ENCODE measurements at regions not wholly inside any gene's neighbourhood (a gene's known extent, or its start where the extent isn't known, plus 50 kb on each side); places are given as distances from the start of the nearest gene placed in this dataset.

DNA sequence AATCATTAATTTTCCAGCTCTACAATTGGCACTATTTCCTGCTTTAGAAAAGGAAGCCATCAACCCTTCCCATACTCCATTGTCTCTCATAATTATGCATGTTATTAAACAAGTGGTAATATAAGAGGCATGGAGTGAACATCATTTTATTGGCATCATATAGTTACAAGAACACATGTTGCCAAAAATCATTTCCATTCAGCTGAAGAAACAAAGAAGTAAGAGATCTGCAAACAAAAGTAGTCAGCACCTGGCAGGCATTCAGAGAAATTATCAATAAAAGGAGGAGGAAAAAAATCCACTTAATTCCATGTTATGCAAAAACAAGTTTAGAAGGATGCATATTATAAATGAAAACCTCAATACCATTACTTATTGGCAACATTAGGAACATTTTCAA is 1208.2 kb upstream of the C9orf72 start:
- no peak for DNase-seq

DNA sequence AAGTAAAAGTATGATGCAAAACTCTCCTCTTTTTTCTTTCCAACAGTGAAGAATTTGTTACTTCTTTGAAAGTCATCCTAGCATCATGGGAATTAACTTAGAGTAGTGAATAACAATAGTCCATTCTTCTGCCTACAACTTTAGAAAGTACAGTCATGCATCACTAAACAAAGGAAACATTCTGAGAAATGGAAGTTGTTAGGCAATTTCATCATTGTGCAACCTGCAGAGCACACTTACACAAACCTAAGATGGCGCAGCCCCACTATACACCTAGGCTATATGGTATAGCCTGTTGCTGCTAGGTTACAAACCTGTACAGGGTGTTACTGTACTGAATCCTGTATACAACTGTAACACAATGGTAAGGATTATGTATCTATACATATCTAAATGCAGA is 1209.3 kb upstream of the C9orf72 start:
- DNase-seq = no peak

DNA sequence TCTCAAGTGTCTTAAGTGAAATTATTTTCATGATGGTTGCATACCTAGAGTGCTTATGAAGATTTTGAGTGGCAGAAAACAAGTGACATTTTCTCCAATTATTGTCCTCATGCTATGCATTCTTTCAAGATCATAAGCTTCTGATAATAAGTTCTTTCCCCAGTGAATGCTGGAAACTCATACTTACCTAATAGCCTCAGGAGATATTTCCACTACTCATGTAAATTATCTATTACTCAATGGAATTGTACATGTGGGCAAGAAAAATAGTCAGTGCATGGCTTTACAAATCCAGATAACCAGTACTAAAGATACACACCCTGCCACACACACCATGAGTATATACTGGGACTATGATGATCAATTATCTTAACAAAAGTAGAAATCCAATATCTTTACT is 1219.4 kb upstream of the C9orf72 start:
- DNase-seq = no peak

DNA sequence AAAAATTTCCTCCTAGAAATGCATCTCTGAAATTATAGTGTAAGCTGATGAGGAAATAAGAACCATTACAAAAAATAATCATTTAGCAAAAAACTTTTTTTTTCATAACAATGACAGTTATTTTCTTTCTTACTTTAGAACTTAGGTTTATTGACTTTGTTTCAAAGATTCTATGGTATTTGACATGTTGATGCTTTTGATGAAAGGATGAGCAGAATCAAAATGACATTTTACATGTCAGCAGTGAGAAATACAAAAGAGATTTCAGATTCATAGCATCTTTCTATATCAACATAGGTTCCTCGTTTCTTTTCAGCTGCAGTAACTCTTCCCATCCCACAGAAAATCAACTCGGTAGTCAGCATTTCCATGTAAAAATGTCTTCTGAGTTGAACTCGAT is 1226.6 kb upstream of the C9orf72 start:
- DNase-seq = no peak

DNA sequence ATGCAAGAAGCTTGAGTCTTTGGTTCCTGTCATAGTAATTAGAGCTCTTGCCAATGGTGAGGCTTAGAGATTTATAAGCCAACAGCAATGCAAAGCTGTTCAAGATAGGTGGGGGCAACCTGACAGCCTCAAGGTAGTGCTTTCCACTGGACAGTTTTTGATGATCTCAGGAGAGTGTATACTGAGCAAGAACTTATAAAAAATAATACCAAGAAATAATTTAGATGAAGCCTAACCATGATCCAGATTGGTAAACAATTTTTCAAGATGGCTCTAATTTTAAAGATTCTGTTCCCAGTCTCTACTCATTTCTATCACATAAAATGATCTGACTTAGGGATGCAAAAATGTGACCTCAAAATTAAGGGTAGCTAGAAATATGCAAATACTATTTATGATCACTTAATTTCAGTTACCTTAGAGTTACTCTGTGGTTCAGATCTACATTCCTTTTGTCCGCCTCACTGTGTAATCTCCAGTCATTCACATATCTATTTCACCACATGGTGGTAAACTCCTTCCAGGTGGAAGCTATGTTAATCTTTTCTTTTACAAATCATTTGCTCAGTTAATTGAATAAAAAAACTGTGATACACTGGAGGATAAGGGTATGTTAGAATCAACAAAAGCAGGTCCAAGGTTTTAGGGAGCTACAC is 1228.0 kb upstream of the C9orf72 start:
- no peak for DNase-seq

DNA sequence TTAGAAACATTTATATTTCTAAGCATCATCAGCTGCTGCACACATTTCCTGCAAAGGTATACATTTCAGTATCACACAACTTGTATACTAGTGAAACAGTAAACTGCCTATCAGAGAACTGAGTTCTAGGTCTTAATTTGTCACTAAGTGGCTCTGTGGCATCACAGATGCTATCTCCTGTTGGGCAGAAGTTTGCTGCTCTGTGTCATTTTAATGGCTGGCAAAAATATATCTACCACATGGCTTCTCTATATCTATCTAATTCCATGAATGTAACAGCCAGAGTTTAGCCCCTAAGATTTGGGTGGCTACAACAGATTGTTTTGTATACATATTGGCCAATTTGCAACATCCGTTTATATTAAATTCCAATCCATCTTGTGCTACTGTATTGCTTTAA is 1231.9 kb upstream of the C9orf72 start:
- DNase-seq = no peak

DNA sequence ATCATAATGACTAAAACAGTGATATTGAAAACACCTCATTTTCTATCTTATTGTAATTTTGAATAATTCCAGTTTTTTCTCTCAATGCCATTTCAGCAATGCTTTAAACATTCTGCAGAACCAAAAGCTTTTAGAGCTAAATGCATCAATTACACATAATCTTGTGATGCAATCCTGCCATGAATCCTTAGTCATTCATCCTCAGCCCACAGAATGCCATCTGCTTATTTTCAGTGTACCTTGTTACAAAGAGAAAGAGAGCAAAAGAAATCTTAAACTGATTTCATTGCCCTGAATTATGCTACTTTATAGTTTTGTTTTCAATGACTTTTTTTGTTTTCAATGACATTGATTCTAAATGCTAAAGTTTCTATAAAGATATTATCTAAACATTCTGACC is 1234.8 kb upstream of the C9orf72 start:
- no peak for DNase-seq

DNA sequence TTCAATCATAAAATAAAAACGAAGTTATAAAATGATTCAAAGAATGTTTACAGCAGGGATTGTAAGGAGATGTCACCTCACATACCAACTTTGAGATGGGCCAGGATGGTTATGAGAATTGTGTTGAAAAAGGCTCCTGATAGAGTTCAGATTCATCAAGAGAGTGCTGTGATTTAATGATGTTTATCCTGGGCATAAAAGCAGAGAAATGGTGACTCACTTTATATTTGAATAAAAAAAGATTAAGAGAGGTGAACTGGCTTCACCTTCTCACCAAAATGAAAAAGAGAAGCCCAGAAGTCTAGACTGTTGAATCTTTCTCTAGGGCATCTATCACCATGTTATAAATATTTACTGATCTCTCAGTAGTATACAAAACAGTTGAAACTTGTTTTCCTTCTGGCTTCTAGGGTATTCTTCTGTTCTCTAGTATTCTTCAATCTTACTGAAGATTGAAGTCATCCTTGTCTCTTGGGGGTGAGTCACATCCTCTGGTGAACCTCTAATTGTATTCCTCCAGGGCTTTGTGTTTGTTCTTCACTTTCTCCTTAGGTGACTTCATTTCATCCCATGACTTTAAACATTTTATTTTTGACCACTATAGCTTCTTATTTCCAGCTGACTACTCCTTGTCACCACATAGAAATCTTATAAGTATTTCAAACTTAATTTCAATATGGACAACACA is 1237.3 kb upstream of the C9orf72 start:
- no peak for DNase-seq

DNA sequence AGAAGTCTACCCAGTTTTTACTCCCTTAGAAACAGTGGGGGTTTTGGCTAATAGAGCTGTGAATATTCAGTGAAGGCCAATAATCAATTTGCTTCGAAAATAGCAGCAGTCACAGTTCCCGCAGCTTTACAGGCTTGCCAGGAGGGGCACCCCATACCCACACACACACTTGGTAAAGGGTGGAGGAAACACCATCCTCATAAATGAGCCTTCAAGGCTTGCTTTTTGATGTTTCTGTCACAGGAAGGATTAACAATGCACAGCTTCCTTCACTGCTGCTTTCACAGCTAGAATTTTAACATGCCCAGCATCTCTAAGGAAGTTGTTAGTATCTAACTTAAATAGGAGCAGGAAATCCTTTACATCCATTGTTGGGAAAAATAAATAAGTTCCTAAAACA is 1247.5 kb upstream of the C9orf72 start:
- DNase-seq = no peak

DNA sequence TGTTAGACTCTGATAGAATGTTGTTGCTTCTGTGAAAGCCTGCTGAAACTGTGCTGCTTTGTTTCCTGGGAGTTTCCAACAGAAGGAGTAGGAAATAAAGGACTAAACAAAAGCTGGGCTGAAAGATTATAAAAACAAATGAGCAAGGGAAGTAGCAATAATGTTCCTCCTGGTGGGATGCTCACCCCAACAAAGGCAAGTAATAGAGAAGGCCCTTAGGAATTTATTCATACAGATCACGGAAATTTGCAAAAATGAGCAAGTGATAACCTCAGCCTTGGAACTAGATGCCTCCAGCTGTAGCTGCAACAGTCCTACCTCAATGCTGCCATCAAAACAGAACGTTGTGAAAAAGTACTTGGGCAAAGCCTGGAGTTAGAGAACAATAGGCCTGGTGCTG is 1248.0 kb upstream of the C9orf72 start:
- DNase-seq = no peak

DNA sequence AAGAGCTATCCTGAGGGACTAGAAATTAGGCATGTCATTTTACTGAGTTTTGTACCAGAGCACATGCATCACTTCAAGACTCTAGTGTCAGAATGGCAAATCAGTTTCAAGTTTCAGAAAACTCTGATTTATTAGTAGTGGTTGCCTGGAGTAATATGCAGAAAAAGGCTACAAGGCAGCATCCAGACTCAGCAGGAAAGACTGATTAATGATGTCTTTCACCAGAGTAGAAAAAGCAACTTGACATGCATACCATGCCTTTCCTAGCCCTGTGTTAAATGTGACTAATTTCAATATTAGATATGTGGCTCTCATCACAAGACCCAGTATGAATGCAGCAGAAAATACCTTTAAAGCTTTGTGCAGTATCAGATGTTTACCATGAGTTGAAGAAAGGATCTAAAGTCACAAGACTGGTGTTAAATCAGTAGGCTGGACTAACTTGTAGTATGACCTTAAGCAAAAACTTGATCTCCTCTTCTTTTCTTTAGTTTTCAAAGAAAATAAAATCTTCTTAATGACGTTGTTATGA is 1251.2 kb upstream of the C9orf72 start:
- DNase-seq = no peak

DNA sequence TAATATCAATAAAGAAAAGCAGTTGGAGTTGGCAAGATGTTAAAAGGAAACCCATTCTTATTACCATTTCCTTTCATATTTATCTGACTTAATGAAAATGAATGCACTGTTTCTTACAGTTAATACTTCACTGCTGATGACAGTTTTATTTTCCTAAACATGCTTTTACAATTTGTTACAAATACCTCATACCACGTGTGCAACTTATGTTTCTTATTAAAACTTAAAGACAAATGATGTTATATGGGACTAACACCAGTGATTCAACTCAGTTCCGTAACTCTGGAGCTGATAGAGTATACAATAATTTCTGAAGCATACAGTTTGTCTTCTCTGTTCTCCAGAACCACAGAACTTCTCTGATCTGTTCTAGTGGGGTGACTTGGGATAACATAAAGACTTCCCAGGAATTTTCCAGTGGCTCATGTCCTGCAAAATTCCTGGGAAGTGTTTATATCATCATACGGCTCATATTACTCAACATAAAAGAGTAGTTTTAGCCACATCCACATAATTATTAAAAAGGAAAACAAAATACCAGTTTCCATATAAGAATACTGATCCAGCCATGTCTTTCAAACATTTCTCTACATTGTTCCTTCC is 1259.0 kb upstream of the C9orf72 start:
- DNase-seq = no peak

DNA sequence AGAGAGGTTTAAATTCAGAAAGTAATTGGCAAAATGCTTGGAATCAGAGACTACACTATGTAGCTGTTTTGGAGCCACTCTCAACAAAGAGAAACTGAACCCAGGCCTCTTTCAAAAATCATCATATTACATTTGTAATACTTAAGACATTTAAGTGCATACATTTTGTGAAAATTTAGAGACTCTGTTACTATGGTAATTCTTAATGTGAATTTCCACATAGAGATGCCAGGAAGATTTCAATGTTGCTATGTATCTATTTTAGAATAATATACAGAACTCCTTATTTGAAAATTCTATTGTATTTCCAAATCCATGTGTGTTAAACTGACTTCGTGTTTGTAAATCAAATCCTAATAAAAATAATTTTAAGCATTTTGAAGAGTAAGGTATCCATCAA is 1260.9 kb upstream of the C9orf72 start:
- DNase-seq = no peak

DNA sequence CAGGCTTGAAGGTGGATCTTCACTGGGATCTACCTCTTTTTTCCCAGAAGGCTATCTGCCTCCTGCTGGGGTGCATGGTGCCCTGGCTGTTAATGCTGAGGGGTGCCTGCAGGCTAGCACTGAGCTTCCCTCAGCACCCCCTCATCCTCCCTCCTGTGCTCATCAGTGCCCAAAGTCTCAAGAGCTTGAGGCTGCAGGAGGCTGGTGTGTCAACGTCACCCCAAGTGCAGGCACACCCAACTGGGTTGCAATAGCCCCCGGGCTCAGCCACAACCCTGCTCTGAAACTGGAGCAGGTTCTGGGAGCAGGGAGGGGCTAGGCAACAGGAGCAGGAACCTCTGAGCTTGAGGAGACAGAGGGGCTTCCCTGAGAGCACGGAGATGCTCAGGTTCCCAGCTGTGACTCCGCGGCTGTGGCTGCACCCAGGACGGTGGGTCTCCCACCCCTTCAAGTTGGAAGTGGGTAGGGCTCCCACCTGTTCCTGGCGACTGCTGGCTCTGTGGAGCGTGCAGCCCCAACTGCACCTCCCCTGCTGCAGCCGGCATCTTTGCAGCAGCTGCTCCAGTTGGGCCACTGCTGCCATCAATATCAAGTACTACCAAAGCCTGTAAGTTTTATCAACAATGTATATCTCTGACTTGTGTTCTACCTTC is 1266.6 kb upstream of the C9orf72 start:
- no peak for DNase-seq

DNA sequence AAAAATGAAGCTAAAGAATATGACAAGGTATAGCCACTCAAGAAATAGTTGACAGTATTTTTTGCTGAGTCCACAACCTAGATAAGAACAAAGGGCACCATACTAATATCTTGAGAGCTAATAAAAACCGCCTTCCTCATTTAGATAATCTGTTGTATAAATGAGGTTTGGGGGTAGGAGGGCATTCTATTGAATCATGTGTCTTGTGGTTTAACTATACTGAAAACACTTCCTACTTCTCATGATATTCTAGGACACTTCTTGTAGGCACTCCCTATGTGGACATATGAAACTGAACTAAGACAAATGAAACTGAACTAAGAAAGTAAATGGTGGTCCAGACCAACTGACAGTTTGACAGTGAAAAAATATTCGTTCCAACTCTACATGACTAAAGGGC is 1268.5 kb upstream of the C9orf72 start:
- DNase-seq = no peak

DNA sequence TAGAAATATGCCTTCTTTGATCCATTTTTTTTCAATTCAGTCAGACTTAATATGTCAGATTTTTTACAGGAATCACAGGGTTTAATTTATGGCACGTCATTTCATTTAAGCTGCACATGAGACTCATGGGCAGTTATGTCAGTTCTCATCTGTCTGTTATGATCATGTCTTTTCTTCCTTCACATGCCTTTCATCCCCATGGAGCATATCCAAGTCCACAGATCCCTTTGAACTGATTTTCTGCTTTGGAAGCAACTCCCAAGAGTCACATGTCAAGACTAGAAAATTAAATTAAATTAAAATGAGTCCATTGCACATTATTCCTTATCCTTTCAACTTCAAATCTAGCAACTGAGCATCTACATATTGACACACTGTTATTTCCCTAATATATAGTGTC is 1274.0 kb upstream of the C9orf72 start:
- no peak for DNase-seq

DNA sequence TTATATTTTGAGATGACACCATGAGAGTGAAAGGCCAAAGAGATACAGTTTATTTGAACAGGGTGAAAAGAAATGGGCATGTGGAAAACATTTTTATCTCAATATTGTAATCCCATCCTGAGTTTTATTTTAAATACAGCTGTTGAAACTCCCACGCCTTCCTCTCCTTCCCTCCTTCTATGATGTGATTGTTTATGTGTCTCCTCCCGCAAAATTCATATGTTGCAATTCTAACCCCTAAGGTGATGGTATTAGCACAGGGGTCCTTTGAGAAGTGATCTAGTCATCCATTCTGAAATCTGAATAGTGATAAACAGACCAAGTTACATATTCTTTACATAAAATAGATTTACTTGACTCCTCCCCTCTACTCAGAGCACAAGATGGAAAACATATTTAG is 1275.4 kb upstream of the C9orf72 start:
- DNase-seq = no peak

DNA sequence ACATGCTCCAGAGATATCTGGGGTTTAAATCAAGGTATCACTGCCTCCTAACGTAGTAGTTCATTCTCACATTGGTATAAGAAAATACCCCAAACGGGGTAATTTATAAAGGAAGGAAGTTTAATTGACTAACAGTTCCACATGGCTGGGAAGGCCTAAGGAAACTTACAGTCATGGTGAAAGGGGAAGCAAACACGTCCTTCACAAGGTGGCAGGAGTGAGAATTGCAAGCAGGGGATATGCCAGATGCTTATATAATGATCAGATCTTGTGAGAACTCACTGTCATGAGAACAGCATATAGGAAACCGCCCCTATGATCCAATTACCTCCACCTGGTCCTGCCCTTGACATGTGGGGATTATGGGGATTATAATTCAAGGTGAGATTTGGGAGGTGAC is 1280.2 kb upstream of the C9orf72 start:
- DNase-seq = no peak

DNA sequence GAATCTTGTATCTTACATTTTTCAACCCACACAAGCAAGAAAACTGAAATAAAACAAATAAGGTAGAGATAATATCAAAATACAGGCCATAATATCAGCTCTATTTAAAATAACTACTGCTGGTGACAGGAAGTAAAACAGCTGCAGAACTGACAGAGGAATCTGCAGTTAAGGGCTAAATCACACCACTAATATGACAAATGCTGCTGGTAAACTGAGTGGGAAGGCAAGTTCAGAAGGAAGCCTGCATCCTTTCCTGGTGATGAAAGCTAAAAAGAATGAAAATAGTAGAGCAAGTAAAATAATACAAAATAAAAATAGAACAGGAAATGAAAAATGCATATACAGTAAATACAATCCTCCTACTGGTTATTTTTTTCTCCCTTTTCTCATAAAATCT is 1293.7 kb upstream of the C9orf72 start:
- DNase-seq = no peak

DNA sequence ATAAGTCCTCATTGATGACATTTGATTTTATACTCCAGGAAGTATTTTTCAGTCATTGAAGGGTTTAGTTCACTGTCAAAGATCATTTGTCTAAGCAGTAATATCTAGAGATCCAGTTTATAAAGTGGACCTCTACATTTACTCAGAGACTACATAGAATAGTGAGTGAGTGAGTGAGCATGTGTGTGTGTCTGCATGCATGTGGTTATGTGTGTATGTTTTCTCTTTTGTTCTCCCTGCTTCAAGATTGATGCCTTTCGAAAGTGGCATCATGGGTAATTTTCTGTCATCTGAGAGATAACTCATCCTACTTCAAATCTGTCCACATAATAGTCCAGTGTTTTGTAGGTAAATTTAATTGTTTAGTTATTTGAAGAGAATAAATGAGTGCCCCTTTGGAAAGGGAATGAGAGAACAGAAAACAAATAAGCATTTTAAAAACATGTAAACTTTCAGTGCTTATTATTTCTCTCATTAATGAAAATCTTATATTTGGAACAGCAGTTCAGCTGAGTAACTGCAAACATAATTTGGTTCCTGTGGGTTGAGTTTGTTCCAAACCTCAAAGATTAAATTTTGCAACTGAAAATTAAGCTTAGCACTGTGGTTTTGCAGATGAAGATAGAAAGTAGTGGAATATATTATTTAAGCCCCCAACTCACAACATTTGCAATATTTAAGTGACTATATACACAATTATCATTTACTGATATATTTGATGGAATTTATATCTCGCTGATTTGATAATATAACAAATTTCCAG is 1295.1 kb upstream of the C9orf72 start:
- no peak for DNase-seq

DNA sequence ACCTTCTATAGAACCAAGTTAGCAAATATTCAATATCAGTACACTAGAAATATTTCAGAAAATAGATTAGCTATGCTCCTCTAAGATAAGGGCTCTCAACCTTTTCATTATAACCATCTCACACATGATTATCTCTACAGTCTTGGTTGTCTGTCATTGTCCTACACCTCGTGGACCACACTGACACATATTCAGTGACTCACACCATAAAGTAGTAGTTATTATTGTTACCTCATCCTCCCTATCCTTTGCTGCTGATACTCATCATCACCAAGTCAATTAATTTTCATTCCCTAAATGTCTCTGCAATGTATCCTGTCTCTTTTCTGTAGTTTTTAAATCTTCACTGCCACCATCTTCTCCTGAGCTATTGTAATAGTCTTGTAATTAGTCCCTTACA is 1309.2 kb upstream of the C9orf72 start:
- DNase-seq = no peak

DNA sequence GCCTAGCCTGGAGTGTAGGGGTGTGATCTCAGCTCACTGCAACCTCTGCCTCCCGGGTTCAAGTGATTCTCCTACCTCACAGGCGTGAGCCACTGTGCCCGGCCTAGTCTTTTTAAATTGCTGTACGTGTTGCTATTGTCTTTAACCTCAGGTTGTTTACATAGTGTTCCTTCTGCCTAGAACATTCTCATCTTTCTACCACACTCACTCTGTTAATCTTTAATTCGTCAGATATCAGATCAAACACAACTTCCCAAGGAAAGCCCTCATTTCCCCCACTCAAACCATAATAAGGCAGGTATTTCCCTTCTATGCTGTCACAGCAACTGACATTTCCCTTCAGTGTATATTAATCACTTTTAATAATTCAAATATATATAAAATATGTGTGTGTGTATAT is 1310.0 kb upstream of the C9orf72 start:
- DNase-seq = no peak
